ENCODE measurements at regions not wholly inside any gene's neighbourhood (a gene's known extent, or its start where the extent isn't known, plus 50 kb on each side); places are given as distances from the start of the nearest gene placed in this dataset.

- TF ChIP-seq EZH2 (IDR thresholded peaks at IDR 0.05; ENCODE audit: insufficient read depth, low read length) (no peak), CTCF (IDR thresholded peaks at IDR 0.05; ENCODE audit: insufficient read depth, low read depth, low read length) (no peak)
Observed at GRCh38 chrX:10979956-10980355, 131.2 kb upstream of the HCCS start.

Data from astrocyte (in vitro differentiated cells and primary cell).